Astrocyte (in vitro differentiated cells and primary cell): ENCODE measurements at regions not wholly inside any gene's neighbourhood (a gene's known extent, or its start where the extent isn't known, plus 50 kb on each side); places are given as distances from the start of the nearest gene placed in this dataset.

ENCODE experiments used
- CTCF ChIP-seq: IDR thresholded peaks from 2 replicates; pipeline ENCODE4 v1.5.1; 2011; ENCODE audit warnings: low read depth, mild to moderate bottlenecking, inconsistent platforms, low read length, moderate library complexity; ENCODE audit not compliant: insufficient read depth
- EZH2 ChIP-seq: IDR thresholded peaks from 2 replicates; pipeline ENCODE4 v1.6.1; 2012; ENCODE audit warnings: mild to moderate bottlenecking, low read length, inconsistent platforms; ENCODE audit not compliant: insufficient read depth

- no peak for TF ChIP-seq EZH2
- TF ChIP-seq CTCF: no peak
These were observed 112.8 kb downstream of the LLPH start for GRCh38 chr12:66017736-66018135.
